ENCODE measurements at regions not wholly inside any gene's neighbourhood (a gene's known extent, or its start where the extent isn't known, plus 50 kb on each side); places are given as distances from the start of the nearest gene placed in this dataset.

DNA sequence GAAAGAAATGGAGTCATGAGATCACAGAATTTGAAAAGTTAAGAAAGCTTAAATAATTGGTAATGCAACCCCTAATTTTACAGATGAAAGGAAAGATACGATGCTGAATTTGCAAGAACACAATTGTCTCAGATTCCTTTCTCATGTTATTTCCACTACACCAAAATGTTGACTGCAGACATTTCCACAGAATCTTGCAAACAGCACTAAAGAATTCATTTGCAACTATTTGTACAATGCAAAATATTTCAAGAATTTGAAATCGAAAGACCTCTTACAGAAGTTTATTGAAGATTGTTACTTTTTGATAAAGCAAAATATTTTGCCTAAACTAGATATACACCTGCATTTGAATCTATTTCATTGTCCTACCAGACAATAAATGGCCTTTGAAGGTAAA is 194.1 kb upstream of the KCNMB2 start:
- TF ChIP-seq CTCF (IDR thresholded peaks at IDR 0.05) (no peak), POLR2A (IDR thresholded peaks at IDR 0.05; ENCODE audit: low read depth) (no peak)
